ENCODE measurements at regions not wholly inside any gene's neighbourhood (a gene's known extent, or its start where the extent isn't known, plus 50 kb on each side); places are given as distances from the start of the nearest gene placed in this dataset.

DNA sequence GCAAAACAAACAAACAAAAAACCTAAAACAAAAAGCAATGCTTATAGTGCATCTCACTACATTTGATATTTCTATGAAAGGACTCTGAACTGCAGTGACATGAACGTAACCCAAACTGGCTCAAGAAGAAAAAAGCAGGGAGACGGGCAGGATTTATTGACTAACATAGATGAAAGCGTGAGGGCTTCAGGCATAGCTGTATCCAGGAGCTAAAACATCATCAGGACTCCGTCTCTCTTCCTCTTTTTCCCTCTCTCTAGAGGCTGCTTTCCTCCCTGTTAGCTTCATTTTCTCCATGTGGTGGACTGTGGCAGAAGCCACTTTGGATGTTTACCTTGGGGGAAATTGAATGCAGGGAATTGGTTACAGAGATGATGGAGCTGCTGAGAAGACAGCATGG, 418.2 kb upstream of the PROK2 start:
- Histone ChIP-seq H3K27ac (ENCODE audit: low read depth) (no peak overlapping the region), H3K9me2 (ENCODE audit: insufficient read depth) (0 out of 2 replicates have a peak, but pooled peaks cover 4% of the 10 kb centered on the region), H3K4me1 (ENCODE audit: insufficient read depth) (no peaks in the 10 kb centered on the region), H3K27me3 (ENCODE audit: insufficient read depth) (no peaks in the 10 kb centered on the region), H3K36me3 (ENCODE audit: insufficient read depth) (no peaks in the 10 kb centered on the region), H3K4me2 (no peak overlapping the region), H3F3A (replicated peaks; ENCODE audit: low read depth) (no peaks in the 10 kb centered on the region), H2AFZ (no peak overlapping the region), H3K79me2 (replicated peaks; ENCODE audit: insufficient read depth) (no peaks in the 10 kb centered on the region), H3K4me3 (no peak overlapping the region), H4K20me1 (replicated peaks; ENCODE audit: insufficient read depth) (no peaks in the 10 kb centered on the region)
- H3K4me1 Mint-ChIP-seq = peaks cover 9% of the 10 kb centered on the region
- no peak overlapping the region for H3K27ac Mint-ChIP-seq
- no peak for TF ChIP-seq NANOG (IDR thresholded peaks at IDR 0.05; ENCODE audit: borderline replicate concordance)
- TF ChIP-seq CREB1 (CRISPR knock-in tag; IDR thresholded peaks at IDR 0.05; ENCODE audit: low read depth) = no peak
- TF ChIP-seq, protein P1, sequence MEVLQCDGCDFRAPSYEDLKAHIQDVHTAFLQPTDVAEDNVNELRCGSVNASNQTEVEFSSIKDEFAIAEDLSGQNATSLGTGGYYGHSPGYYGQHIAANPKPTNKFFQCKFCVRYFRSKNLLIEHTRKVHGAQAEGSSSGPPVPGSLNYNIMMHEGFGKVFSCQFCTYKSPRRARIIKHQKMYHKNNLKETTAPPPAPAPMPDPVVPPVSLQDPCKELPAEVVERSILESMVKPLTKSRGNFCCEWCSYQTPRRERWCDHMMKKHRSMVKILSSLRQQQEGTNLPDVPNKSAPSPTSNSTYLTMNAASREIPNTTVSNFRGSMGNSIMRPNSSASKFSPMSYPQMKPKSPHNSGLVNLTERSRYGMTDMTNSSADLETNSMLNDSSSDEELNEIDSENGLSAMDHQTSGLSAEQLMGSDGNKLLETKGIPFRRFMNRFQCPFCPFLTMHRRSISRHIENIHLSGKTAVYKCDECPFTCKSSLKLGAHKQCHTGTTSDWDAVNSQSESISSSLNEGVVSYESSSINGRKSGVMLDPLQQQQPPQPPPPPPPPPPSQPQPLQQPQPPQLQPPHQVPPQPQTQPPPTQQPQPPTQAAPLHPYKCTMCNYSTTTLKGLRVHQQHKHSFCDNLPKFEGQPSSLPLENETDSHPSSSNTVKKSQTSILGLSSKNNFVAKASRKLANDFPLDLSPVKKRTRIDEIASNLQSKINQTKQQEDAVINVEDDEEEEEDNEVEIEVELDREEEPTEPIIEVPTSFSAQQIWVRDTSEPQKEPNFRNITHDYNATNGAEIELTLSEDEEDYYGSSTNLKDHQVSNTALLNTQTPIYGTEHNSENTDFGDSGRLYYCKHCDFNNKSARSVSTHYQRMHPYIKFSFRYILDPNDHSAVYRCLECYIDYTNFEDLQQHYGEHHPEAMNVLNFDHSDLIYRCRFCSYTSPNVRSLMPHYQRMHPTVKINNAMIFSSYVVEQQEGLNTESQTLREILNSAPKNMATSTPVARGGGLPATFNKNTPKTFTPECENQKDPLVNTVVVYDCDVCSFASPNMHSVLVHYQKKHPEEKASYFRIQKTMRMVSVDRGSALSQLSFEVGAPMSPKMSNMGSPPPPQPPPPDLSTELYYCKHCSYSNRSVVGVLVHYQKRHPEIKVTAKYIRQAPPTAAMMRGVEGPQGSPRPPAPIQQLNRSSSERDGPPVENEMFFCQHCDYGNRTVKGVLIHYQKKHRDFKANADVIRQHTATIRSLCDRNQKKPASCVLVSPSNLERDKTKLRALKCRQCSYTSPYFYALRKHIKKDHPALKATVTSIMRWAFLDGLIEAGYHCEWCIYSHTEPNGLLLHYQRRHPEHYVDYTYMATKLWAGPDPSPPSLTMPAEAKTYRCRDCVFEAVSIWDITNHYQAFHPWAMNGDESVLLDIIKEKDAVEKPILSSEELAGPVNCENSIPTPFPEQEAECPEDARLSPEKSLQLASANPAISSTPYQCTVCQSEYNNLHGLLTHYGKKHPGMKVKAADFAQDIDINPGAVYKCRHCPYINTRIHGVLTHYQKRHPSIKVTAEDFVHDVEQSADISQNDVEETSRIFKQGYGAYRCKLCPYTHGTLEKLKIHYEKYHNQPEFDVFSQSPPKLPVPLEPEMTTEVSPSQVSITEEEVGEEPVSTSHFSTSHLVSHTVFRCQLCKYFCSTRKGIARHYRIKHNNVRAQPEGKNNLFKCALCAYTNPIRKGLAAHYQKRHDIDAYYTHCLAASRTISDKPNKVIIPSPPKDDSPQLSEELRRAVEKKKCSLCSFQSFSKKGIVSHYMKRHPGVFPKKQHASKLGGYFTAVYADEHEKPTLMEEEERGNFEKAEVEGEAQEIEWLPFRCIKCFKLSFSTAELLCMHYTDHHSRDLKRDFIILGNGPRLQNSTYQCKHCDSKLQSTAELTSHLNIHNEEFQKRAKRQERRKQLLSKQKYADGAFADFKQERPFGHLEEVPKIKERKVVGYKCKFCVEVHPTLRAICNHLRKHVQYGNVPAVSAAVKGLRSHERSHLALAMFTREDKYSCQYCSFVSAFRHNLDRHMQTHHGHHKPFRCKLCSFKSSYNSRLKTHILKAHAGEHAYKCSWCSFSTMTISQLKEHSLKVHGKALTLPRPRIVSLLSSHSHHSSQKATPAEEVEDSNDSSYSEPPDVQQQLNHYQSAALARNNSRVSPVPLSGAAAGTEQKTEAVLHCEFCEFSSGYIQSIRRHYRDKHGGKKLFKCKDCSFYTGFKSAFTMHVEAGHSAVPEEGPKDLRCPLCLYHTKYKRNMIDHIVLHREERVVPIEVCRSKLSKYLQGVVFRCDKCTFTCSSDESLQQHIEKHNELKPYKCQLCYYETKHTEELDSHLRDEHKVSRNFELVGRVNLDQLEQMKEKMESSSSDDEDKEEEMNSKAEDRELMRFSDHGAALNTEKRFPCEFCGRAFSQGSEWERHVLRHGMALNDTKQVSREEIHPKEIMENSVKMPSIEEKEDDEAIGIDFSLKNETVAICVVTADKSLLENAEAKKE (CRISPR knock-in tag; IDR thresholded peaks at IDR 0.05) = no peak
- TF ChIP-seq JUNB (IDR thresholded peaks at IDR 0.05; ENCODE audit: unreplicated experiment) = no peak
- no peak for TF ChIP-seq ZNF114 (CRISPR knock-in tag; IDR thresholded peaks at IDR 0.05)
- TF ChIP-seq, protein P2, sequence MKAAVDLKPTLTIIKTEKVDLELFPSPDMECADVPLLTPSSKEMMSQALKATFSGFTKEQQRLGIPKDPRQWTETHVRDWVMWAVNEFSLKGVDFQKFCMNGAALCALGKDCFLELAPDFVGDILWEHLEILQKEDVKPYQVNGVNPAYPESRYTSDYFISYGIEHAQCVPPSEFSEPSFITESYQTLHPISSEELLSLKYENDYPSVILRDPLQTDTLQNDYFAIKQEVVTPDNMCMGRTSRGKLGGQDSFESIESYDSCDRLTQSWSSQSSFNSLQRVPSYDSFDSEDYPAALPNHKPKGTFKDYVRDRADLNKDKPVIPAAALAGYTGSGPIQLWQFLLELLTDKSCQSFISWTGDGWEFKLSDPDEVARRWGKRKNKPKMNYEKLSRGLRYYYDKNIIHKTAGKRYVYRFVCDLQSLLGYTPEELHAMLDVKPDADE (IDR thresholded peaks at IDR 0.05) = no peak
- TF ChIP-seq STAT1 (IDR thresholded peaks at IDR 0.05; ENCODE audit: unreplicated experiment) = no peak
- TF ChIP-seq, protein P3, sequence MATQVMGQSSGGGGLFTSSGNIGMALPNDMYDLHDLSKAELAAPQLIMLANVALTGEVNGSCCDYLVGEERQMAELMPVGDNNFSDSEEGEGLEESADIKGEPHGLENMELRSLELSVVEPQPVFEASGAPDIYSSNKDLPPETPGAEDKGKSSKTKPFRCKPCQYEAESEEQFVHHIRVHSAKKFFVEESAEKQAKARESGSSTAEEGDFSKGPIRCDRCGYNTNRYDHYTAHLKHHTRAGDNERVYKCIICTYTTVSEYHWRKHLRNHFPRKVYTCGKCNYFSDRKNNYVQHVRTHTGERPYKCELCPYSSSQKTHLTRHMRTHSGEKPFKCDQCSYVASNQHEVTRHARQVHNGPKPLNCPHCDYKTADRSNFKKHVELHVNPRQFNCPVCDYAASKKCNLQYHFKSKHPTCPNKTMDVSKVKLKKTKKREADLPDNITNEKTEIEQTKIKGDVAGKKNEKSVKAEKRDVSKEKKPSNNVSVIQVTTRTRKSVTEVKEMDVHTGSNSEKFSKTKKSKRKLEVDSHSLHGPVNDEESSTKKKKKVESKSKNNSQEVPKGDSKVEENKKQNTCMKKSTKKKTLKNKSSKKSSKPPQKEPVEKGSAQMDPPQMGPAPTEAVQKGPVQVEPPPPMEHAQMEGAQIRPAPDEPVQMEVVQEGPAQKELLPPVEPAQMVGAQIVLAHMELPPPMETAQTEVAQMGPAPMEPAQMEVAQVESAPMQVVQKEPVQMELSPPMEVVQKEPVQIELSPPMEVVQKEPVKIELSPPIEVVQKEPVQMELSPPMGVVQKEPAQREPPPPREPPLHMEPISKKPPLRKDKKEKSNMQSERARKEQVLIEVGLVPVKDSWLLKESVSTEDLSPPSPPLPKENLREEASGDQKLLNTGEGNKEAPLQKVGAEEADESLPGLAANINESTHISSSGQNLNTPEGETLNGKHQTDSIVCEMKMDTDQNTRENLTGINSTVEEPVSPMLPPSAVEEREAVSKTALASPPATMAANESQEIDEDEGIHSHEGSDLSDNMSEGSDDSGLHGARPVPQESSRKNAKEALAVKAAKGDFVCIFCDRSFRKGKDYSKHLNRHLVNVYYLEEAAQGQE (IDR thresholded peaks at IDR 0.05; ENCODE audit: unreplicated experiment) = no peak
- TF ChIP-seq, protein P4, sequence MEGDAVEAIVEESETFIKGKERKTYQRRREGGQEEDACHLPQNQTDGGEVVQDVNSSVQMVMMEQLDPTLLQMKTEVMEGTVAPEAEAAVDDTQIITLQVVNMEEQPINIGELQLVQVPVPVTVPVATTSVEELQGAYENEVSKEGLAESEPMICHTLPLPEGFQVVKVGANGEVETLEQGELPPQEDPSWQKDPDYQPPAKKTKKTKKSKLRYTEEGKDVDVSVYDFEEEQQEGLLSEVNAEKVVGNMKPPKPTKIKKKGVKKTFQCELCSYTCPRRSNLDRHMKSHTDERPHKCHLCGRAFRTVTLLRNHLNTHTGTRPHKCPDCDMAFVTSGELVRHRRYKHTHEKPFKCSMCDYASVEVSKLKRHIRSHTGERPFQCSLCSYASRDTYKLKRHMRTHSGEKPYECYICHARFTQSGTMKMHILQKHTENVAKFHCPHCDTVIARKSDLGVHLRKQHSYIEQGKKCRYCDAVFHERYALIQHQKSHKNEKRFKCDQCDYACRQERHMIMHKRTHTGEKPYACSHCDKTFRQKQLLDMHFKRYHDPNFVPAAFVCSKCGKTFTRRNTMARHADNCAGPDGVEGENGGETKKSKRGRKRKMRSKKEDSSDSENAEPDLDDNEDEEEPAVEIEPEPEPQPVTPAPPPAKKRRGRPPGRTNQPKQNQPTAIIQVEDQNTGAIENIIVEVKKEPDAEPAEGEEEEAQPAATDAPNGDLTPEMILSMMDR (conservative IDR thresholded peaks at IDR 0.05; ENCODE audit: low read depth in 2 of 2) = no peak
- TF ChIP-seq POLR2AphosphoS5 (IDR thresholded peaks at IDR 0.05; ENCODE audit: low read depth) = no peak
- no peak for TF ChIP-seq ZNF331 (CRISPR knock-in tag; IDR thresholded peaks at IDR 0.05; ENCODE audit: low read depth)
- TF ChIP-seq EZH2 (IDR thresholded peaks at IDR 0.05; ENCODE audit: low read depth, unreplicated experiment) = no peak
- TF ChIP-seq EZH2phosphoT487 (IDR thresholded peaks at IDR 0.05; ENCODE audit: unreplicated experiment) = no peak
- no peak for ATAC-seq
- peaks cover 5% of the 10 kb centered on the region for H3K27me3 Mint-ChIP-seq (ENCODE audit: insufficient read depth, low read depth, poor library complexity)
- H3K9me3 Mint-ChIP-seq = peaks cover 25% of the 10 kb centered on the region
- no peak overlapping the region for H3K4me3 Mint-ChIP-seq
- DNase-seq (ENCODE audit: low spot score) = no peak
- peaks cover 11% of the 10 kb centered on the region for H3K36me3 Mint-ChIP-seq (ENCODE audit: low read depth)
